WTC11 (cell line): ENCODE measurements at regions not wholly inside any gene's neighbourhood (a gene's known extent, or its start where the extent isn't known, plus 50 kb on each side); places are given as distances from the start of the nearest gene placed in this dataset.
"Not testable (repeated sequence)": the region's sequence is repeated elsewhere in the genome, so short reads cannot be mapped to it uniquely, and the experiment has no call there.

Experiments used
- CBFB ChIP-seq: sonication (generic); formaldehyde crosslinking; IDR thresholded peaks from 2 replicates; pipeline ENCODE4 v1.8.1; 2022; ENCODE audit warnings: mild to moderate bottlenecking, low read depth, missing genetic modification reagents
- CTCF ChIP-seq: fragments of 200-600 bp; IDR thresholded peaks from 2 replicates; pipeline ENCODE4 v1.8.0; 2022; ENCODE audit warnings: antibody characterized with exemption
- ESRRA ChIP-seq: sonication (generic); formaldehyde crosslinking; IDR thresholded peaks from 2 replicates; pipeline ENCODE4 v1.8.1; 2022; ENCODE audit warnings: mild to moderate bottlenecking, missing genetic modification reagents, borderline replicate concordance
- IRF2 ChIP-seq: sonication (generic); formaldehyde crosslinking; IDR thresholded peaks from 2 replicates; pipeline ENCODE4 v1.8.0; 2022; ENCODE audit warnings: low read depth, missing genetic modification reagents, borderline replicate concordance
- TEAD4 ChIP-seq: sonication (generic); formaldehyde crosslinking; IDR thresholded peaks from 2 replicates; pipeline ENCODE4 v1.8.0; 2022; ENCODE audit warnings: mild to moderate bottlenecking, missing genetic modification reagents
- ZNF423 ChIP-seq: fragments of 250-450 bp; sonication (Bioruptor Pico); IDR thresholded peaks from 2 replicates; pipeline ENCODE4 v2.1.2; 2022; ENCODE audit warnings: mild to moderate bottlenecking, moderate library complexity
- ZNF425 ChIP-seq: fragments of 250-450 bp; sonication (Bioruptor Pico); conservative IDR thresholded peaks from 2 replicates; pipeline ENCODE4 v1.9.0; 2021; ENCODE audit warnings: mild to moderate bottlenecking
- ZNF512 ChIP-seq: sonication (generic); formaldehyde crosslinking; IDR thresholded peaks from 2 replicates; pipeline ENCODE4 v1.8.1; 2022; ENCODE audit warnings: missing genetic modification reagents, borderline replicate concordance

- TF ChIP-seq ZNF512 (CRISPR knock-in tag); CTCF; TEAD4; ZNF425 (CRISPR knock-in tag); CBFB (CRISPR knock-in tag); ESRRA; ZNF423 (CRISPR knock-in tag); IRF2: not testable (repeated sequence)
These were observed 132.9 kb upstream of the ELAC2 start for GRCh38 chr17:13150738-13151137.
